T-helper 1 cell treated with Interleukin-12 subunit alpha and Interleukin-12 subunit beta and Interleukin-4 antibody, amounts not matched to agents 30 μg/mL and 1 μg/mL, for 36 hours (primary cell): ENCODE measurements at regions not wholly inside any gene's neighbourhood (a gene's known extent, or its start where the extent isn't known, plus 50 kb on each side); places are given as distances from the start of the nearest gene placed in this dataset.

ENCODE experiments used
- H3K27ac Mint-ChIP-seq: one replicate; pipeline ENCODE4 v1.8.0; 2021; ENCODE audit warnings: mild to moderate bottlenecking, mixed read lengths
- H3K27me3 Mint-ChIP-seq: one replicate; pipeline ENCODE4 v1.8.0; 2021; ENCODE audit warnings: low read depth, mixed read lengths
- H3K36me3 Mint-ChIP-seq: one replicate; pipeline ENCODE4 v1.8.0; 2021; ENCODE audit warnings: low read depth, mixed read lengths
- H3K4me1 Mint-ChIP-seq: one replicate; pipeline ENCODE4 v1.8.0; 2021; ENCODE audit warnings: low read depth, mixed read lengths
- H3K4me3 Mint-ChIP-seq: one replicate; pipeline ENCODE4 v1.8.0; 2021; ENCODE audit warnings: mild to moderate bottlenecking, moderate library complexity, mixed read lengths
- H3K9me3 Mint-ChIP-seq: one replicate; pipeline ENCODE4 v1.8.0; 2021; ENCODE audit warnings: mixed read lengths

DNA sequence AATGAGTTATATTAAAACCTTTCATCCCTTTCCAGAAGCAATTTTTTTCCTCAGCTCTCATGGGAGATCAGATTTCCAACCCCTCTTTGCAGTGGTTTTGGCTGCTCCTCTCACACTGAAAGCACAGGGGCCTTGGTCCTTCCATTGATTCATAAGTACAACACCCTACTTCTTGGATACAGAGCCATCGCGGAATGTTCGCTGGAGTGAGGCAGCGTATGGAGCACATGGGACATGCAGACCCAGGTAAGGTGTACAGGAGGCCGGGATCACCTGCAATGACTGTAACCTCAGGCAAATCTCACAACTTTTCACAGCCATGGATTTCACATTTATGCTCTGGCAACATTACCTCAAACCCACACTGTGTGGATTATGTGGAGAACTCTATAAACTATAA lies 75.2 kb upstream of the HEY2 start:
- H3K4me3 Mint-ChIP-seq, result no peak overlapping the region
- H3K27ac Mint-ChIP-seq, result no peak overlapping the region
- H3K27me3 Mint-ChIP-seq, result peaks cover 16% of the 10 kb centered on the region
- no peaks in the 10 kb centered on the region for H3K36me3 Mint-ChIP-seq
- H3K9me3 Mint-ChIP-seq, result no peaks in the 10 kb centered on the region
- no peaks in the 10 kb centered on the region for H3K4me1 Mint-ChIP-seq

DNA sequence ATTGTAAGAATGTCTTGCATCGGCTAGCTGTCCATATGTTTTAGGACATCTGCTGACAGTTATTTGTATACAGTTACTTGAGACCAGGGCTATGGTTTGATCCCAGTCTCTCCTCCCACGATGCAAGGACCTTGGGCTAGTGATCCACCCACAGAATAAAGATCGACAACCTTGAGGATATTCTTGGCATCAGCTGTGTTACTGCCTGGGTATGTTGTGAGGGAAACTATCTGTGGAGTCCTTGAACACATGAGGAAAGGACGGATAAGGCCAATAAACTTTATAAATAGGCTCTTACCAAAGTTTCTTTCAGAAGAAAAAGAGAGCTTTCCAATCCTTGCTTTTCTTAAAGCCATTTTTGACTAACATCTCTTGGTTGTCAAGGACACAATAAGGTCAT lies 70.8 kb upstream of the HEY2 start:
- Mint-ChIP-seq H3K27me3 (peaks cover 27% of the 10 kb centered on the region), H3K36me3 (no peaks in the 10 kb centered on the region), H3K9me3 (no peaks in the 10 kb centered on the region), H3K4me3 (no peak overlapping the region), H3K4me1 (no peaks in the 10 kb centered on the region), H3K27ac (no peak overlapping the region)

DNA sequence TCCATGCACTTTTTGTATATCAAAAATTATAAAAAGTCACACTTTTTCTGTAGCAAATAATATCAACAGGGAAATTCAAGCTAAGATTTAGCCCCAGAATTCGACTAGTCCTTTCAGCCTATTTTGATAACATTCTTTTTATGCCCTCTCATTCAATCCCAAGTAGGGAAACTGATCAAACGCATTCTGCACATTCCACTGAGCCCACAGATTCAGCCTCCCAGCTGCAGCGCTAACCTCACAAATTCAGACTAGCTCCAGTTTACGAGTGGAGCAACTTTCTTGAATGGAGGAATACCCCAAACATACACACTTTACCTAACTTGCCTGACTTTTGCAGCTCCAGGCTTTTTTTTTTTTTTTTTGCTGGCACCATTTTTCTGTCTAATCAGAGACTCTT lies 70.3 kb upstream of the HEY2 start:
- H3K27ac Mint-ChIP-seq, result no peak overlapping the region
- no peaks in the 10 kb centered on the region for H3K9me3 Mint-ChIP-seq
- peaks cover 32% of the 10 kb centered on the region for H3K27me3 Mint-ChIP-seq
- no peaks in the 10 kb centered on the region for H3K4me1 Mint-ChIP-seq
- H3K36me3 Mint-ChIP-seq, result no peaks in the 10 kb centered on the region
- no peak overlapping the region for H3K4me3 Mint-ChIP-seq

DNA sequence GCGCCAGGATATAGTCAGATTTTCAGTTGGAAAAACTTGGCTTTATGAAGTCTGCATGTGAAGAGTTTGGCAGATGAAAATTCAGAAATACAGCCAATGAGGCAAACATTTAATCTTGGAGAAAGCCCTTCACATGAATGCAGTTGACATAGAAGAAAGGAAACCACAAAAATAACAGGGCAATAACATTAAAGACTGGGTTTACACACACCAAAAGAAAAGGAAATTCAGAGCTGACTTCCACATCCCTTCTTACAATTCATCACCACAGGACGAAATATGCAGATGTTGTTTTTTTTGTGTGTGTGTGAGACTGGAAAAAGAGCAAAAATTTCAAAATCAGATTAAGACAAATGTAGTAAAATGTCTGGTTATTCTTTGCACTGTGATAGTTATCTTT lies 69.8 kb upstream of the HEY2 start:
- H3K4me3 Mint-ChIP-seq, result no peak overlapping the region
- H3K27ac Mint-ChIP-seq, result no peak overlapping the region
- H3K4me1 Mint-ChIP-seq, result no peaks in the 10 kb centered on the region
- H3K27me3 Mint-ChIP-seq, result peaks cover 32% of the 10 kb centered on the region
- no peaks in the 10 kb centered on the region for H3K9me3 Mint-ChIP-seq
- H3K36me3 Mint-ChIP-seq, result no peaks in the 10 kb centered on the region

DNA sequence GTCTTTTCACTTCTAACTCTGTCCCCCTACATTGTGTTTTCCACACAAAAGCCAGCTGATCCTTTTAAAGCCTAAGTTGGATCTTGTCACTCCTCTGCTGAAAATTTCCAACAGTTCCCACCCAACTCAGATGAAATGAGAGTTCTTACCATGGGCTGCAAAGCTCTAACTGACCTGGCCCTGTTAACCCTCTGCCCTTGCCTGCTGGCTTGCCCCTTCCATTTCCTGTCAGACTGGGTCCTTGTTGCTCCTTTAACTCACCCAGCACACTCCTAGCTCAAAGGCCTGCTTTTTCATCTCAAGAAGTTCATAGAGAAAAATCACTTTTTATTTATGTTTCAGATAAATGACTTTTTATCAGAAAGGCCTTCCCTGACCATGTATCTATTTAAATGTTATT lies 66.5 kb upstream of the HEY2 start:
- Mint-ChIP-seq H3K36me3 (no peaks in the 10 kb centered on the region), H3K27me3 (peaks cover 36% of the 10 kb centered on the region), H3K27ac (no peak overlapping the region), H3K9me3 (peaks cover 3% of the 10 kb centered on the region), H3K4me1 (no peaks in the 10 kb centered on the region), H3K4me3 (no peak overlapping the region)

DNA sequence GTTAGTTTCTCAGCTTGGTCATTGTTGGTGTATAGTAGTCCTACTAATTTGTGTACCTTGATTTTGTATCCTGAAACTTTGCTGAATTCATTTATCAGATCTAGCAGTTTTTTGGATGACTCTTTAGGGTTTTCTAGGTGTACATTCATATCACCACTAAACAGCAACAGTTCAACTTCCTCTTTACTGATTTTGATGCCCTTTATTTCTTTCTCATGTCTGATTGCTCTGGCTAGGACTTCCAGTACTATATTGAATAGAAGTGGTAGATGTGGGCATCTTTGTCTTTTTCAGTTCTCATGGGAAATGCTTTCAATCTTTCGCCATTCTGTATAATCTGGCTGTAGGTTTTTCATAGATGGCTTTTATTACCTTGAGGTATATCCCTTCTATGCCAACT lies 61.3 kb upstream of the HEY2 start:
- H3K27me3 Mint-ChIP-seq, result peaks cover 31% of the 10 kb centered on the region
- peaks cover 6% of the 10 kb centered on the region for H3K9me3 Mint-ChIP-seq

DNA sequence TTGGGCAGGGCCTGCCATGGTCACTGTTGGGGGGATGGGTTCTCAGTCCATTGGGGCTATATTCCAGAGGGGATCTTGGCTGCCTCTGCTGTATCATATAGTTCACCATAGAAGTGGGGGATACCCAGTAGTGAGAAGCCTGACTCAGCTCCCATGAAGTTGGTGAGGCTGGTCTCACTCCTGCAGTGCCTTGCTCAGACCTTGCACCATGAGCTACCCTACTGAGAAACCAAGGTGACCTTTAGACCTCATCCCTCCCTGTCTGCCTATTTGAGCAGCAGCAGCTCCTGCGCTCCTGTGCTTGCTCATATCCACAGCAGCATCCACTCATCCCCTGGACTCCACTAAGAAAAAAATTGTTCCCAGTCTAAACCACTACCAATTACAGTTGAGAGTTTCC lies 56.0 kb upstream of the HEY2 start:
- H3K4me1 Mint-ChIP-seq, result no peaks in the 10 kb centered on the region
- H3K36me3 Mint-ChIP-seq, result no peaks in the 10 kb centered on the region
- H3K27me3 Mint-ChIP-seq, result peaks cover 17% of the 10 kb centered on the region
- H3K27ac Mint-ChIP-seq, result no peak overlapping the region
- no peak overlapping the region for H3K4me3 Mint-ChIP-seq
- H3K9me3 Mint-ChIP-seq, result no peaks in the 10 kb centered on the region

More for the DNA sequence above, 61.3 kb upstream of the HEY2 start:
- Mint-ChIP-seq H3K36me3 (no peaks in the 10 kb centered on the region), H3K4me1 (no peaks in the 10 kb centered on the region), H3K27ac (no peak overlapping the region), H3K4me3 (no peak overlapping the region)

DNA sequence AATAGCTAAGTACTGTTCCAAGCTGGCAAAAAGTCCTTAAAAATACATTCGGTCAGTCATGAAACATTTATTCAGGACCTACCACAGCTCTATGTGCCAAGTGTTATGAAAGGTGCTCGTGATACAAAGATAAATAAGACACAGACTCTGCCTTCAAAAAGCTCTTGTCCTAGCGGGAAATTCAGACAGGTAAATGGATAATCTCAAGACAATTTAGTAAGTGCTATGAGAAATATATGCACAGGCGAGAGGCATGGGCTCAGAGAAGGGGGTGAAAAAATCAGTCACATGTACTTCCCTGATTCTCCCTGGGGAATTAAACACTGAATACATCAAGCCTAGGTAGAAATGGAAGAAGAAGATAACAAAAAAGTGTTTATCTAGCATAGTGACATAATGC lies 49.8 kb upstream of the HEY2 start:
- Mint-ChIP-seq H3K27ac (no peak overlapping the region), H3K4me1 (no peaks in the 10 kb centered on the region), H3K36me3 (no peaks in the 10 kb centered on the region), H3K9me3 (no peaks in the 10 kb centered on the region), H3K27me3 (peaks cover 2% of the 10 kb centered on the region), H3K4me3 (no peak overlapping the region)
